Neural progenitor cell (in vitro differentiated cells): ENCODE measurements at regions not wholly inside any gene's neighbourhood (a gene's known extent, or its start where the extent isn't known, plus 50 kb on each side); places are given as distances from the start of the nearest gene placed in this dataset.

Experiments used
- DNase-seq: peaks from one replicate; pipeline ENCODE4 v3.0.0-alpha.2; 2016; ENCODE audit warnings: low spot score
- H2AFZ ChIP-seq: fragments of 200-600 bp; sonication (generic); replicated peaks from 2 replicates; pipeline ENCODE4 v1.6.1; 2016; ENCODE audit warnings: antibody characterized with exemption
- H3F3A ChIP-seq: fragments of 200-600 bp; sonication (generic); 2 replicates; pipeline ENCODE4 v1.6.1; 2016; ENCODE audit warnings: antibody characterized with exemption, low read depth
- H3K27ac ChIP-seq: fragments of 200-600 bp; sonication (generic); 2 replicates; pipeline ENCODE4 v1.5.1; 2016; ENCODE audit warnings: mild to moderate bottlenecking
- H3K27me3 ChIP-seq: fragments of 200-600 bp; sonication (generic); 2 replicates; pipeline ENCODE4 v1.6.1; 2016; ENCODE audit warnings: mild to moderate bottlenecking, moderate library complexity
- H3K36me3 ChIP-seq: fragments of 200-600 bp; sonication (generic); 2 replicates; pipeline ENCODE4 v1.5.1; 2016
- H3K4me1 ChIP-seq: fragments of 200-600 bp; sonication (generic); 2 replicates; pipeline ENCODE4 v1.6.1; 2016; ENCODE audit warnings: mixed run types
- H3K4me2 ChIP-seq: fragments of 200-600 bp; sonication (generic); 2 replicates; pipeline ENCODE4 v1.6.1; 2016
- H3K4me3 ChIP-seq: fragments of 200-600 bp; sonication (generic); 2 replicates; pipeline ENCODE4 v1.5.1; 2016
- H3K79me2 ChIP-seq: fragments of 200-600 bp; sonication (generic); 2 replicates; pipeline ENCODE4 v1.6.1; 2016; ENCODE audit warnings: low read depth
- H3K9ac ChIP-seq: fragments of 200-600 bp; sonication (generic); 2 replicates; pipeline ENCODE4 v1.6.1; 2016
- H3K9me3 ChIP-seq: fragments of 200-600 bp; sonication (generic); 2 replicates; pipeline ENCODE4 v1.5.1; 2016; ENCODE audit warnings: low read depth
- H4K20me1 ChIP-seq: fragments of 200-600 bp; sonication (generic); 2 replicates; pipeline ENCODE4 v1.6.1; 2016; ENCODE audit warnings: low read depth
- H3K27ac Mint-ChIP-seq: 3 replicates; pipeline ENCODE4 v1.8.0; 2021; ENCODE audit warnings: mixed read lengths
- H3K27me3 Mint-ChIP-seq: 2 replicates; pipeline ENCODE4 v1.8.0; 2022; ENCODE audit warnings: low read depth, mild to moderate bottlenecking, inconsistent platforms, moderate library complexity, mixed read lengths; ENCODE audit not compliant: insufficient read depth
- H3K36me3 Mint-ChIP-seq: 3 replicates; pipeline ENCODE4 v1.8.0; 2021; ENCODE audit warnings: mixed read lengths
- H3K4me1 Mint-ChIP-seq: 3 replicates; pipeline ENCODE4 v1.8.0; 2021; ENCODE audit warnings: mixed read lengths
- H3K4me3 Mint-ChIP-seq: 3 replicates; pipeline ENCODE4 v1.8.0; 2021; ENCODE audit warnings: mild to moderate bottlenecking, moderate library complexity, mixed read lengths
- H3K9me3 Mint-ChIP-seq: 3 replicates; pipeline ENCODE4 v1.8.0; 2020; ENCODE audit warnings: mixed read lengths
- EZH2 ChIP-seq: fragments of 200-600 bp; sonication (generic); IDR thresholded peaks from 2 replicates; pipeline ENCODE4 v1.6.1; 2017; ENCODE audit warnings: antibody characterized with exemption, mild to moderate bottlenecking, moderate library complexity
- EZH2phosphoT487 ChIP-seq: fragments of 200-600 bp; sonication (generic); IDR thresholded peaks from 2 replicates; pipeline ENCODE4 v1.6.1; 2017; ENCODE audit warnings: antibody characterized with exemption
- TF ChIP-seq, protein P1 (sequence below): fragments of 200-600 bp; sonication (generic); IDR thresholded peaks from 2 replicates; pipeline ENCODE4 v1.5.1; 2017; ENCODE audit warnings: antibody characterized with exemption, mild to moderate bottlenecking

DNA sequence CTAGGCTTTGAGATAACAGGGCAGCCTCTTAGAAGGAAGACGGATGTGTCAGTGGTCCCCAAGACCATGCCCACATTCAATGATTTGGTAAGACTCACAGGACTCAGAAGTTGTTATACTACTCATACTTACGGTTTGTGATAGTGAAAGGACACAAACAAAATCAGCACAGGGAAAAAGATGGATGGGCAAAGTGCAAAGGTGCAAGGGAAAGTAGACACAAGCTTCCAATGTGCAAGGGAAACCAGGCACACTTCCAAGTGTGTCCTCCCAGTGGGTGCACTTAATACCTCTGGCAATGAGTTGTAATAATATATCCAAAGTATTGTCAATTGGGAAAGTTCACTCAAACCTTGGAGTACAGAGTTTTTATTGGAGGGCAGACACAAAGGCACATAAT lies 53.8 kb upstream of the VCX start:
- Histone ChIP-seq H3K4me1 (no peaks in the 10 kb centered on the region), H3K79me2 (no peaks in the 10 kb centered on the region), H3F3A (no peaks in the 10 kb centered on the region), H3K36me3 (no peaks in the 10 kb centered on the region), H3K9ac (no peak overlapping the region), H3K4me2 (no peak overlapping the region), H3K27me3 (no peaks in the 10 kb centered on the region), H4K20me1 (no peaks in the 10 kb centered on the region), H2AFZ (no peak overlapping the region), H3K27ac (no peak overlapping the region), H3K4me3 (no peak overlapping the region), H3K9me3 (no peaks in the 10 kb centered on the region)
- TF ChIP-seq, protein P1, sequence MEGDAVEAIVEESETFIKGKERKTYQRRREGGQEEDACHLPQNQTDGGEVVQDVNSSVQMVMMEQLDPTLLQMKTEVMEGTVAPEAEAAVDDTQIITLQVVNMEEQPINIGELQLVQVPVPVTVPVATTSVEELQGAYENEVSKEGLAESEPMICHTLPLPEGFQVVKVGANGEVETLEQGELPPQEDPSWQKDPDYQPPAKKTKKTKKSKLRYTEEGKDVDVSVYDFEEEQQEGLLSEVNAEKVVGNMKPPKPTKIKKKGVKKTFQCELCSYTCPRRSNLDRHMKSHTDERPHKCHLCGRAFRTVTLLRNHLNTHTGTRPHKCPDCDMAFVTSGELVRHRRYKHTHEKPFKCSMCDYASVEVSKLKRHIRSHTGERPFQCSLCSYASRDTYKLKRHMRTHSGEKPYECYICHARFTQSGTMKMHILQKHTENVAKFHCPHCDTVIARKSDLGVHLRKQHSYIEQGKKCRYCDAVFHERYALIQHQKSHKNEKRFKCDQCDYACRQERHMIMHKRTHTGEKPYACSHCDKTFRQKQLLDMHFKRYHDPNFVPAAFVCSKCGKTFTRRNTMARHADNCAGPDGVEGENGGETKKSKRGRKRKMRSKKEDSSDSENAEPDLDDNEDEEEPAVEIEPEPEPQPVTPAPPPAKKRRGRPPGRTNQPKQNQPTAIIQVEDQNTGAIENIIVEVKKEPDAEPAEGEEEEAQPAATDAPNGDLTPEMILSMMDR: no peak
- TF ChIP-seq EZH2 (no peak), EZH2phosphoT487 (no peak)
- Mint-ChIP-seq H3K4me1 (no peaks in the 10 kb centered on the region), H3K4me3 (no peak overlapping the region), H3K27me3 (peaks cover 2% of the 10 kb centered on the region), H3K36me3 (no peaks in the 10 kb centered on the region), H3K9me3 (peaks cover 5% of the 10 kb centered on the region), H3K27ac (no peak overlapping the region)
- DNase-seq: no peak

DNA sequence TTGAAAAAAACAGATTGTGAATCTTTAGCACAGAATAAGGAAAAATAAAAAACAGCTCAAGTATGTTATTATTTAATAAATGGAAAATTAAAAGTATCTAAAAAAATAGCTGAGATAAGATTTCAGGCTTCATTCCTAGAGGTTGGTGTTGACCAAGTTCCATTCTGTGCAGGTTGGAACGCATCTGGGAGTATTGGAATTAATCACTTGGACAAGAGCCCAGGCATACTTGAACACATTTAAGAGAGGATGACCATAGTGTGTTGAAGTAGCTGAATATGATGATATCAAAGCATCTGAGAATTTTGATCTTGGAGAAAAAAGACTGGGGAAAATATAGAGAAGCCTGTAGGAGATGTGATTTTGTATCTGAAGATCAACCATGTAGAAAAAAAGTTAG lies 54.6 kb upstream of the VCX start:
- Mint-ChIP-seq H3K27me3 (peaks cover 2% of the 10 kb centered on the region), H3K4me3 (no peak overlapping the region), H3K4me1 (no peaks in the 10 kb centered on the region), H3K9me3 (peaks cover 5% of the 10 kb centered on the region), H3K27ac (no peak overlapping the region), H3K36me3 (no peaks in the 10 kb centered on the region)
- Histone ChIP-seq H3K9me3 (no peaks in the 10 kb centered on the region), H3K27me3 (no peaks in the 10 kb centered on the region), H3K4me3 (no peak overlapping the region), H3K4me1 (no peaks in the 10 kb centered on the region), H3K4me2 (no peak overlapping the region), H3K27ac (no peak overlapping the region), H4K20me1 (no peaks in the 10 kb centered on the region), H3K9ac (no peak overlapping the region), H2AFZ (no peak overlapping the region), H3K36me3 (no peaks in the 10 kb centered on the region), H3F3A (no peaks in the 10 kb centered on the region), H3K79me2 (no peaks in the 10 kb centered on the region)
- TF ChIP-seq EZH2phosphoT487: no peak
- no peak for TF ChIP-seq EZH2
- TF ChIP-seq, protein P1: no peak
- DNase-seq: no peak

DNA sequence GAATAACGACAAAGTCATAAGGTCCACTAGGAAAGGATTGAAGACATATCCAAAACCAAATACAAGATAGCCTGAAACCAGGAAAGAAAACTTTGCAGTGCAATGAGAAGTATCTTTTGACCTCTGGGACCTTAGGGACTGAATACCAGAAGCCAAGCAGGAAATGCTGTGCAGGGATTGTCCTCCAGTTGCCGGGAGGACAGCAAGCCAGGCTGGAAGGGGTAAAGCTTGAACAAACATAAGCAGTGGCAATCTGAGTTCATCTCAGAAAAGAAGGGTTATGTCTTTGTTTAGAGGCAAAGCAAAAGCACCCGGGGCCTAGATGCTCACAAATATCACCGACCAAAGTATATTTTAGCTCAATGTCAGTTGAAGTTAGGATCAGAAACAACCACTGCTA lies 55.3 kb upstream of the VCX start:
- no peak overlapping the region for H3K27ac Mint-ChIP-seq
- H3K4me3 Mint-ChIP-seq: no peak overlapping the region
- no peaks in the 10 kb centered on the region for H4K20me1 ChIP-seq

More for the DNA sequence above, 55.3 kb upstream of the VCX start:
- Histone ChIP-seq H3K4me1 (no peaks in the 10 kb centered on the region), H3F3A (no peaks in the 10 kb centered on the region), H3K27me3 (no peaks in the 10 kb centered on the region), H2AFZ (no peak overlapping the region), H3K4me2 (no peak overlapping the region), H3K4me3 (no peak overlapping the region), H3K79me2 (no peaks in the 10 kb centered on the region), H3K9me3 (no peaks in the 10 kb centered on the region), H3K27ac (no peak overlapping the region), H3K36me3 (no peaks in the 10 kb centered on the region), H3K9ac (no peak overlapping the region)
- TF ChIP-seq EZH2 (no peak), EZH2phosphoT487 (no peak)
- TF ChIP-seq, protein P1: no peak
- Mint-ChIP-seq H3K9me3 (peaks cover 5% of the 10 kb centered on the region), H3K36me3 (no peaks in the 10 kb centered on the region), H3K4me1 (no peaks in the 10 kb centered on the region), H3K27me3 (peaks cover 2% of the 10 kb centered on the region)
- DNase-seq: no peak
